ENCODE measurements at regions not wholly inside any gene's neighbourhood (a gene's known extent, or its start where the extent isn't known, plus 50 kb on each side); places are given as distances from the start of the nearest gene placed in this dataset.

GRCh38 chr5:100479079-100479688, 56.0 kb upstream of the FAM174A start:
- TF ChIP-seq, protein P1, sequence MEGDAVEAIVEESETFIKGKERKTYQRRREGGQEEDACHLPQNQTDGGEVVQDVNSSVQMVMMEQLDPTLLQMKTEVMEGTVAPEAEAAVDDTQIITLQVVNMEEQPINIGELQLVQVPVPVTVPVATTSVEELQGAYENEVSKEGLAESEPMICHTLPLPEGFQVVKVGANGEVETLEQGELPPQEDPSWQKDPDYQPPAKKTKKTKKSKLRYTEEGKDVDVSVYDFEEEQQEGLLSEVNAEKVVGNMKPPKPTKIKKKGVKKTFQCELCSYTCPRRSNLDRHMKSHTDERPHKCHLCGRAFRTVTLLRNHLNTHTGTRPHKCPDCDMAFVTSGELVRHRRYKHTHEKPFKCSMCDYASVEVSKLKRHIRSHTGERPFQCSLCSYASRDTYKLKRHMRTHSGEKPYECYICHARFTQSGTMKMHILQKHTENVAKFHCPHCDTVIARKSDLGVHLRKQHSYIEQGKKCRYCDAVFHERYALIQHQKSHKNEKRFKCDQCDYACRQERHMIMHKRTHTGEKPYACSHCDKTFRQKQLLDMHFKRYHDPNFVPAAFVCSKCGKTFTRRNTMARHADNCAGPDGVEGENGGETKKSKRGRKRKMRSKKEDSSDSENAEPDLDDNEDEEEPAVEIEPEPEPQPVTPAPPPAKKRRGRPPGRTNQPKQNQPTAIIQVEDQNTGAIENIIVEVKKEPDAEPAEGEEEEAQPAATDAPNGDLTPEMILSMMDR (conservative IDR thresholded peaks at IDR 0.05; ENCODE audit: low read depth, low read length), result peak; percentile 86
- H3K4me3 ChIP-seq (ENCODE audit: low read depth, low read length), result no peak overlapping the region
- no peak for DNase-seq (ENCODE audit: low read depth)

DNA sequence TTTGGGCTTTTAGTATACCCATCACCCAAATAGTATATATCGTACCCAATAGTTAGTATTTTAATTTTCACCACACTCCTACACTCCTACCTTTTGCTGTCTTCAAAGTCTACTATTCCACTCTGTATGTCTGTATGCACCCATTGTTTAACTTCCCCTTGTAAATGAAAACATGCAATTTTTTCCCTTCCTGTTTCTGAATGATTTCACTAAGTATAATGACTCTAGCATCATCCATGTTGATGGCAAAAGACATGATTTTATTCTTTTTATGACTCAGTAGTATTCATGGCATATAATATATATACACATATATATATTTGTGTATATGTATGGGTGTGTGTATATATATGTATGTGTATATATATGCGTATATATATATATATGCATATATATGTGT, 63.1 kb upstream of the FAM174A start:
- no peak for DNase-seq (ENCODE audit: low read depth)
- H3K4me3 ChIP-seq (ENCODE audit: low read depth, low read length), result no peak overlapping the region
- TF ChIP-seq, protein P1 (conservative IDR thresholded peaks at IDR 0.05; ENCODE audit: low read depth, low read length), result no peak

DNA sequence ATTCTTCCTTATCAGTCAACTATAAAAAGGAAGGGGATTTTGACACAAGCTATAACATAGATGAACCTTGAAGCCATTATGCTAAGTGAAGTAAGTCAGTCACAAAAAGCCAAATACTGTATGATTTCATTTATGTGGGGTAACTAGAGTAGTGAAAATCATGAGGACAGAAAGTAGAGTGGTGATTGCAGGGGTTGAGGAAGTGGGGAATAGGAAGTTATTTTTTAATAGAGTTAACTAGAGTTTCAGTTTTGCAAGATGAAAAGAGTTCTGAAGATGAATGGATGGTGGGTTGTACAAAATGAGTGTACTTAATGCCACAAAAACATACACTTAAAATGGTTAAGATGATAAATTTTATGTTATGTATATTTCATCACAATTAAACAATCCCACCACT, 65.4 kb upstream of the FAM174A start:
- no peak for DNase-seq (ENCODE audit: low read depth)
- TF ChIP-seq, protein P1 (conservative IDR thresholded peaks at IDR 0.05; ENCODE audit: low read depth, low read length), result no peak
- no peak overlapping the region for H3K4me3 ChIP-seq (ENCODE audit: low read depth, low read length)

DNA sequence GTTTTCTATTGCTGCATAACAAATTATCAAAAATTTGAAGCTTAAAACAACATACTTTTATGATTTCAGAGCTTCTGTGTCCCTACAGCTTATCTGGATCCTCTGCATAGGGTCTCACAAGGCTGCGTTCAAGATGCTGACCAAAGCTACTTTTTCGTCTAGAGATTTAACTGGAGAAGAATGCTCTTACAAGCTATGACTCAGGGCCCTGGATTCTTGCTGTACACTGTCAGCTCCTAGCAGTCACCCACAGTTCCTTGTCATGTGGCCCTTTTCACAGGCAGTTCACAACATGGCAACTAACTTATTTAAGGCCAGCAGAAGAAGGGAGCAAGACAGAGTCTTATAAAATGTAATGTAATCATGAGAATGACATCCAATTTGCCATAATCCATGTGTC, 70.8 kb upstream of the FAM174A start:
- TF ChIP-seq, protein P1 (conservative IDR thresholded peaks at IDR 0.05; ENCODE audit: low read depth, low read length), result no peak
- H3K4me3 ChIP-seq (ENCODE audit: low read depth, low read length), result no peak overlapping the region
- DNase-seq (ENCODE audit: low read depth), result peak; percentile 46

- H3K4me3 ChIP-seq (ENCODE audit: low read depth, low read length), result no peak overlapping the region
- DNase-seq (ENCODE audit: low read depth), result no peak
- TF ChIP-seq, protein P1 (conservative IDR thresholded peaks at IDR 0.05; ENCODE audit: low read depth, low read length), result no peak
Observed at GRCh38 chr5:100456615-100457014, 78.6 kb upstream of the FAM174A start.

- TF ChIP-seq, protein P1 (conservative IDR thresholded peaks at IDR 0.05; ENCODE audit: low read depth, low read length), result no peak
- no peak overlapping the region for H3K4me3 ChIP-seq (ENCODE audit: low read depth, low read length)
- DNase-seq (ENCODE audit: low read depth), result no peak
Observed at GRCh38 chr5:100452126-100452525, 83.0 kb upstream of the FAM174A start.

DNA sequence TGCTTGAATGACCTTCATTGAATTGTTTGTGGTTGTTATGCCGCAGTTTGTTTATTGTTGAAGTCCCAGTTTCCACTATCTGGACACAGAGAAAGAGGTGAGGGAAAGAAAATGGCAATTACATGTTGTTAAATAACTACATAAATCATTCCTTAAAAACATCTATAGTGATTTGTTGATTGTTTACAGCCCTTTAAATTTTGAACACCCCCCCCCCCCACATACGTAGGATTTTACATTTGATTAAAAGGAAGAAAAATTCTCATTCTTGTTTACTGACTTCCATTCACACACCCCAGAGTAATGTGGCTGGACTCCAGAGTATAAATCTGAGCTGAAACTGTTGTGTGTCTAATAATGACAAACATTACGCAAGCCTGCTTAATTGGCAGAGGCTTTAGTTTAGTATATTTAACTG, 87.1 kb upstream of the FAM174A start:
- H3K4me3 ChIP-seq (ENCODE audit: low read depth, low read length), result no peak overlapping the region
- TF ChIP-seq, protein P1 (conservative IDR thresholded peaks at IDR 0.05; ENCODE audit: low read depth, low read length), result no peak
- DNase-seq (ENCODE audit: low read depth), result no peak
